Stimulated activated CD4-positive, alpha-beta T cell treated with anti-CD3 and anti-CD28 coated beads, Interleukin-15, amount 100 ng/mL, for 24 hours (primary cell): ENCODE measurements at regions not wholly inside any gene's neighbourhood (a gene's known extent, or its start where the extent isn't known, plus 50 kb on each side); places are given as distances from the start of the nearest gene placed in this dataset.

Source experiments
- DNase-seq: peaks from one replicate; pipeline ENCODE4 v3.0.0-alpha.2; 2020

DNA sequence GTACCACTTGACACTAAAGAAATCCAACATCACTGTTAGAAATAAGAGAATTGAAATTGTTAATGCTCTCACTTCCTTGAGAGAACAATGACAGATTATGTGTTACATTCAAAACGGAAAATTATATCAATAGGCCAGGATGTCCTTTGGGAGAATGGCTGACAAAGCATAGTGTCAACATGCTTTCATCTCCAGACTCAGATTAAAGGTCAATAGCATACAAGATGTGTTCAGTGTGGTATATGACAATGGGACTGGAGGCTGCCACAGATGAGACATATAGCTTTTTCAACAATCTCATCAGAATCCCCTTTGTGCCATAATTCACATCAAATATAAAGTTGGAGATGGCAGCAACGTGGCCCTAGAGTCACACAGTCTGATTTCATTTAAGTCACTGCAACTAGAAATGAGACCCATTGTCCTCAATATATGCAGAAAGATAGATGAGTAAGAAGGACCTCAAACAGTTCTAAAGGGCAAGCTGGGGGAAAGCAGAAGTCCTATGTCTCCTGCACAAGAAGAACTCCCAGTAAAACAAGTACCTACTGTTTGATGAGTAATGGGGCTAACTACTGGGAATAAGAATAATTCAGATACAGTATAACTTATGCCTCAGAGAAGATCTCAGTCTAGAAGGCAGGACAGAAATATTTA lies 327.9 kb downstream of the TTLL7 start:
- no peak for DNase-seq

DNA sequence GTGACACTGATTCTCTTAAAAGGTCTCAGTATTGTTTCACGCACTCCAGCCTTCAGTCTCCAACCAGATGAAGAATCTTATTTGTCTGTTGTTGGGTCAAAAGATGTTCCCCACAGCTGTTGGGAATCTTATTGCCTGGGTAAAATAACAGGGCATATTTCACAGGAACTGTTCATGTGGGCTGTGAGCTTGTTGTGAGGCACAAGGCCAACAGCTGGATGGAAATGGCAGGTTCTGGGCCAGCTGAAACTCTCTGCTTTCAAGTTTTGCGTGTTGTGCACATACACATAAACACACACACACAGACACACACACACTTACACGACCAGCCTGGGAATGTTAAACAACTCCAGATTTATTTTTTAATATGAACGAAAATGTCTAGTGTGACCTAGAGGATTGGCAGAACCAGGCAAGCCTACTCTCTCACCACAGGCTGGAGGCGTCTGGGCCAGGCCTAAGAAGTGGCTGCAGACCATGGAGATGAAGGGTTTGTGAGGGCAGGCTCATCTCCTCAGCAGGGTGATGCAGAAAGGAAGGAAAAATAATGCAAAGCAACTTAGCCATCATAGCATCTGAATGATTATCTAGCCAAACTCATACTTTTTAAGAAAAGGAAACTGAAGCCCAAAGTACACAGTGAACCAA lies 357.0 kb downstream of the TTLL7 start:
- DNase-seq, result no peak

DNA sequence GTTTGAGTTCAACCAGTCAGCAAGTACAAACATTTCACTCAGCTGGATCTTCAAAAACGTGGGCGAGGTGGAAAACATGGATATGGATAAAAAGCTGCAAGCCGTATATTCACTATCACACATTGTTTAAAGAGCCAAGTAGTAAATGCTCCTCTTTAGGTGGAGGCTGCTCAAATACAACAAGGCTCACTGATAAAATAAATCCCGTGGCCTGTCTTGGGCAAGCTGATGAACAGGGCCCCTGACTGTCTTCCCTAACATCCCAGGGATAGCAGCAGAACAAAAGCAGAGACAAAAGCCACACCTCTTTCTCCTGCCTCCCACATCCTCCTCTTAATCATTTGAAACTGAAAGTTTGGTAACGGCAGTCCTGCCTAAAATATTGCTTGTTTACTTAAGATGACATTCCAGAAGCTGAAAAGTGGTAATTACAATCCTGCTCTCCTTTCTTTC lies 357.7 kb downstream of the TTLL7 start:
- DNase-seq, result no peak

DNA sequence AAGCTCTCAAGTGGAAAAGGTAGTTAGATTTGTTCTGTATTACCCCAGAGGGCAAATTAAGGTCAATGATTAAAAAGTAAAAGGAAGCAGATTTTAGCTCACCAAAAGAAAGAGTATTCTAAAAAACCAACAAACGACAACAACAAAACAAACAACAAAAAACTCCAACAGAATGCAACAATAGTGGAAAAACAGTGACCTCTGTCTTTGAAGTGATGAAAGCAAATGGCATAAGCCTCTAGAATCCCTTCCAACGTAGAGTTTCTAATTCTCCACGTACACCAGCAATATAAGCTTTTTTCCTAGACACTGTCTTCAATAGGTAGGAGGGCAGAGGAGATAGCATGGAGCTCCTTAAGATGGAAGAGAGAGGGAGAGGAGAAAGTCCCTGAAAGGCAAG lies 359.1 kb downstream of the TTLL7 start:
- DNase-seq, result no peak

DNA sequence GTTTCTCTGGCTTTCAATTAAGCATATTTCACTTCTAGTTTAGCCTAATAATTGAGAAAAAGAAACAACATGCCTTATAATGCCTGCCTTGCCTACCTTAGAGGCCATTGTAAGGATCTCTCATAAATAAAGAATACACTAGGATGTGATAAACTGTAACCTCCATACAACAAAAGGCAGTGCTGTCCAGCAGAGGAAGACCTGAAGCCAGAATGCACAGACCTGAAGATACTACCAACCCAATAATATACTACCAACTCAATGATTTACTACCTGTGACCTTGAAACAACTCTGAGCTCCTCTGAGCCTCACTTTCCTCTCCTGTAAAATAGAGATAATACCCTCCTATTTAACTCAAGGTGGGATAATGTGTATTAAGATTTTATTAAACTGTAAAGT lies 361.3 kb downstream of the TTLL7 start:
- DNase-seq, result no peak

DNA sequence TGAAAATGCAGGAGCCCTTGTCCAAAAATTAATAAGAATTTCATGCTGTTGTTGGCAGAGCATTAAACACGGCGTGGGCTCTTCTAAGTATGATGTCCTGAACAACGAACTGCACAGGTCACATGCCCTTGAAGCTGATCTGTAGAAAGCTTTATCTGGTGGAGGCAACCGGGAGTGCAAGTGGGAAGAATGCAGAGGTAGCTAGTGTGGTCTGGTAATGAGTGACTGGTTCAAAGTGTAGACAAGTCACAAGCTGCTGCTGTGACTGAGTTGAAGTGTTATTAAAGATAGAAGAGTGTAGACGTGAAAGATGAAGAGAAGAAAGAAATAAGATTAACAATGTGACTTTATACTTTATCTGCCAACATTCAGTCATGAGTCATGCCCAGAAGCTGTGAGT lies 361.9 kb downstream of the TTLL7 start:
- no peak for DNase-seq

DNA sequence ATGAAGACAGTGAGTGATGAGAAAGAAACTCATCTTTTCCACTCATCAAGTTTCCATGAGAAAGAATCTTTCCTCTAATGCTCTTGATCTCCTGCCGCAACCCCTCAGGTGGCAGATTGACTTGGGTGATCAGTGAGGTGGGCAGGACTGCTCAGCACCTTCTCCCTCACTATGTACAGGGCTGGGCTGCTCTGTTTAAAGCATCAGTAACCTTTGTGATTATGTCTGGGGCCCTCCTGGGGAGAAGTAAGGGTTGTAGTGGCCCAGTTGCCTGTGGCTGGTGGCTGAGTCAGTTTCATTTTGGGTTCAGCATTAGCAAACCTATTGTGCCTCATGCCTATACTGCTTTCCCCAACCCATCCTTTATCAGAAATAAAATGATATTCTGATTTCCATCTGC lies 366.0 kb downstream of the TTLL7 start:
- DNase-seq, result peak; percentile 57

DNA sequence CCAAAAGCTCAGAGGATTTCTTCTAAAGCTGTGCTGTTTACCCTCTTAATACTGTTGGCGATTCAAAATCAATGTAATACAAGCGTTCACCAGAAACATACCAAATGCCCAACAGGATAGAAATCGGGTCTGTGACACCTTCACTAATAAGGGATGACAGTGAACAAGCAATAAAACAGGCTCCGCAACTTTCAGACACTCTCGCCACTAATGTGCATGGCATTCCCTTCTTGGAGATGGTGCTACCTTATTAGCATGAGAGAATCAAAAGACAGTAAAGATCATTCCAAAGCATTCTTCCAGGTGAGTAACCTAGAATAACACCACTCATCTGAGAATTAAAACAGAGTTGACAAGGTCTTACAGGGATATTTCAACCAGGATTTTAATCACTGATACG lies 367.1 kb downstream of the TTLL7 start:
- DNase-seq, result no peak

DNA sequence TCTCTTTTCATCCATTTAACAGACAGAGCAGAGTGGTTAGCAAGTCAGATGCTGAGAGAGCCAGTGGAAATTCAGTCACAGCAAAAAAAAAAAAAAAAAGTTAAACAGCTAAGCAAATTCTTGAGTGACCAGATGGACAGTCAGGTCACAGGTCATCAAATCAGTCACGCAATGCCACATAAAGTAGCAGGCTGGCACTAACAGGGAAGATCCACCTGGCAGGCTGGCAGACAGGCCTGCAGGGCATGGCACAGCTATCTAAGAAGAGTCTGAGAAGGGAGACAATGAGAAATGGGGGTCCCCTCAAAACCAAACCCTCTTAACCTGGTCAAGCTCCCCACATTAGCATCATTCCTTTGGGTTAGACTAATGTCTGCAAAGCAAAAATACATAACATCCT lies 371.9 kb downstream of the TTLL7 start:
- DNase-seq, result no peak

DNA sequence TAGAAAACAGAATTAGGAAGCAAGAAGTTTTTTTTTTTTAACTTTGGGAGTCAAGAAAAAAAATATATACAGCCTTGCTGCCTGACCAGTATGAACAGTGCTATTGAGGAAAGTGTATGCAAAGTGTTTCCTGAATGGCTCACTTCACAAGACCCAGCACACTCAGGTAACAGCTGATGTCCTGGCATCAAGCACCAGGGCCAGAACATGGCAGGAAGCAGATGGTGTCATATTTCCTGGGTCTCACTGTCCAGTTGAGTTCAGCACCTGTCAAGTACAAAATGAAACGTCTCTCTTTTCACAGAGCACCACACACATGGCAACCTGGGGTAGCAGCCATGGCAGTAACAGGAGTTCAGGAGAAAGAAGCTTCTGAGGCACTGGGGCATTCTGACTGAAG lies 372.3 kb downstream of the TTLL7 start:
- DNase-seq, result no peak

DNA sequence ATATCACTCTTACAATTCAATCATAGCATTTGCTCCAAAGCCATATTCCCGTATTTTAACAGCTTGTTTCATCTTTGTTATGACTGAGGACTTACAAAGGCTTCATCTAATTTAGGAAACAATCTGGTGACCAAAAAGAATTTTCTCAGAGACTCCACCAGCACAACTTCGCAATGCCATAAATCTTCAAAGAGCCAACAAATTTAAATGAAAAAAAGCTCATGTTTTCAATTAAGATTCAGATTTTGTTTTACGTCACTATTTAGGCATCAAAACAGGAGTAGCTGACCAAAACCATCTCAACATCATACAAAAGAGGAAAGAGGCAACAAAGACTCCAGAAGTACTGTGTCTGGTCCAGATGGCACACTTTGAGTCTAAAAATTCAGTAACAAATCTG lies 373.3 kb downstream of the TTLL7 start:
- DNase-seq, result no peak

DNA sequence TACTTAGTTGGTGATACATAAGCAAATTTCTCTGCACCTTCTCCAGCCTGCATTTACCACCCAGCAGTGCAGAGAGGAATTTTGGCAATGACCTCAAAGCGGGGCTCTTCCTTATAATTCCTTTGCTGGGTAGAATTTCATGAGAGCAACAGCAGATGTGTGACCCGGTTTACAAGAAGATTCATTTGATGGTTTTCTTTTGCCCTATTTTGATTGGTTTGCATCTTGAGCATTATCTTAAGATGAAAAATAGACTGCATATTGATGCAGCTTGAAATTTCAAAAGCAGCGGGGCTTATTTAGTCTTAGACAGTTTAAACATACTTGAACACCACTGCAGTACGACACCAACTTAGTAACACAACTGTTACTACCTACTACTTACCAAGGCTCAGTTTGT lies 378.9 kb downstream of the TTLL7 start:
- no peak for DNase-seq

DNA sequence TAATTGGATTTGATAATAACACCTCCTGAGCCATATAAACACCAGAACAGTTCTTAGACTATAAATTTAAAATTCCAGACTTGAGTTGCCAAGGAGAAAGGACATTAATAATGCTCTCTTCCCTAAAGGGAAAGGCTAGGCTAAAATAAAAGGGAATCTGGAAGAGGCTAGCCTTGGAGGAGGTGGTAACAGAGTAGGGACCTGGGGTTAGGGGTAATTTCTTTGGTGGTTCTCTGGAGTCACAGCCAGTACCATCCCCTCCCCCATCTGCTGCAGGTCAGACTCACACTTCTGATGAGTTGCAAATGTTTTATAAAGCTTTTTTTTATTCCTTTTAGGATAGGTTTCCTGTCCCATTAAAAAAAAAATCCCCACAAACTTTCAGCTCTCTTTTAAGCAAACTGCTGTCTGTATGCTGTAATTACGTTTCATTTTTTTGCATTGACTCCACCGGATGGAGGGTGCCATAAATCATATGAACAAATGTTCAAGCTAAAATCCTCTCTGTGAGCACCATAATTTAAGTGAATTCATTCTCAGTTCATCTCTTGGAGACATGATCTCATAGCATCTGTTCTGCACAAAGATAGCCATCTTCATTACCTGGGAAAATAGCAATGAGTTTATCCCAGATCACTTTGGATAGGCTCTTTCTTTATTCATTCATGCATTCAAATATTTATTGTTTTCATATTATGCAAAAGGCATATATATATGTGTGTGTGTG lies 379.6 kb downstream of the TTLL7 start:
- no peak for DNase-seq

DNA sequence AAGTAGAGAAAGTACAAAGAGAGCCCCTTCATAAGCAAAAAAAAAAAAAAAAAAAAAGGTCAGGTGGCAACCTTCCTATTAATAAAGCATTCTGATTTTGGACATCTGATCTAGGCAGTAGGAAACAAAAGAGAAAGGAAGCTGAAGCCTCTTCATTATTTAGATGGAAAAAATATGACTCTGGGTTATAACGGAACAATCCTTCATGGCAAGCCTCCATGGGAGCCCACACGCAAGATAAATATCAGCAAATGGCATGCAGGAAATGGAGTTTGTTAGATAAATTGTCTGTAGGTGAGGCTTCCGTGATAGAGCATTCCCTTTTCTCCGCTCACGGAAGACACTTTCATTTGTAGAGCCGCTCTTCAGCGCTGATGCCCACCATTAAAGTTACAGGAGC lies 381.0 kb downstream of the TTLL7 start:
- no peak for DNase-seq

DNA sequence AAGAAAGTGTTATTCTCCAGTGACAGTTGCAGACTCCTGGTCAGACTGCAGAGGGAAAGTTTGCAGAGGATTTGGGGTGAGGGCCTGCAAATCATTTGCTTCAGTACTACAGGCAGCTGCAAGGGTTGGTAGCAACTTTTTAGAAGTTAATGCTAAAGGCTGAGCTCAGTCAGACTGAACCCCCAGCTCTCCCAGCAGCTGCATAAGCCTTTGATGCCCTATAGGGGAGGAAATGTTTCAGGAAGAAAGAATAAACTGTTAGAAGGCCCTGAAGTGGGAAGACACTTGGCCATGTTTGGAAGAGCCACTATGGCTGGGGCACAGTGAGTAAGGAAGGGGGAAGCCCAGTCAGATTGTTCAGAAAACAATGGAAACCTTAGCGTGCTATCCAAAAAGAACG lies 383.6 kb downstream of the TTLL7 start:
- DNase-seq, result no peak

DNA sequence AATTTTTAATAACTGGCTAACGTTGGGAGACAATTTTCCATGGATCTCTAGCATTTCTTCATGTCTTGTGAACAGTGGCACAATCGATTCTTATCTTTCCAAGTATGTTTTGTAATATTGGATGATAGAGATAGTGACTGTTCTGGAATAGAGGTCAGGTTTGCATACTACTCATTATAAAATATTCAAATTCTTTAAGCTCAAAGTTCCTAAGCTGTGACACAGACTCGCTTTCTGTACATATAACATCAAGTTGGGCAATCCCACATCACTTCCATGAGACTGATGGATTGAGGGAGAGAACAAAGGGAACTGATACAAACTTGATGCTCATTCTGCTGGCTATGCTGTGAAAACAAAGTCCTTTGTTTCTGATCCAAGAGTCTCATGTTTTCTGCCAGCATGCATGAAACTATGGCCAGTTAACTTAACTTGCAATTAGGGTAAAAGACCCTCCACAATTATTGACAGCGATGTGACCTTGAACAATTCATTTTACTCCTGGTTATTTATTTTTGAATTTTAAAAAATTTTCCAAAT lies 392.4 kb downstream of the TTLL7 start:
- DNase-seq, result no peak

DNA sequence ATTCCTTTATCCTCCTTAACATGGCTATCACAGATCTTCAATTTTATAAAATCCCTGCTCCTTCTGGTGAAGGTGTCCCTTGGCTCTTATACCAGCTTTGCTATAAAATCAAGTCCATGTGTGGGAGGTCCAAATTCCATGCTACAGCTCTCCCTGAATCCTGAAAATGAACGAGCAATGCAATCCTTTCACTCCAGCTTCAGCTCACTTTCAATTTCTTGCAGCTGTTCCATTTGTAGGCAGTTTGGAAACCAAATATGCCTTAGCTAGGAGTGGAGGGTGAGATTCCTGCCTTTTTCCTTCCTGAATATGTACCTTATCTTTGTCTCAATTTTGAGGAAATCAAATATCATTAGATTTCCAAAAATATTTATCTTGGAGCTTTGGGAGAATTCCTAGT lies 402.6 kb downstream of the TTLL7 start:
- DNase-seq, result no peak

DNA sequence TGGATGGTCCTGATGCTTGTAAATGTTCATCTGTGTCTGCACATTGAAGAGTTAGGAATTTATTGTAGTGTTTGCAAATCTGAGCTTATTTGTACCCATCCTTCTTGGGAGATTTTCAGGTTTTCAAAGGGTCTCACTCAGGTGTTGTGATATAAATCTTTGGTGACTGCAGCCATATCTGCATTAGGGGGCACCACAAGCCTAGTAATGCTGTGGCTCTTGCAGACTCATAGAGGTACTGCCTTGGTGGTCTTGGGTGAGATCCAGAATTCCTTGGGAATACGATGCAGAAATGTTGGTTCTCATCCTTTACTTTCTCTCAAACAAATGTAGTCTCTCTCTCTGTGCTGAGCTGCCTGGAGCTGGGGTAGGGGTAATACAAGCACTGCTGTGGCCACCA lies 405.9 kb downstream of the TTLL7 start:
- DNase-seq, result no peak

DNA sequence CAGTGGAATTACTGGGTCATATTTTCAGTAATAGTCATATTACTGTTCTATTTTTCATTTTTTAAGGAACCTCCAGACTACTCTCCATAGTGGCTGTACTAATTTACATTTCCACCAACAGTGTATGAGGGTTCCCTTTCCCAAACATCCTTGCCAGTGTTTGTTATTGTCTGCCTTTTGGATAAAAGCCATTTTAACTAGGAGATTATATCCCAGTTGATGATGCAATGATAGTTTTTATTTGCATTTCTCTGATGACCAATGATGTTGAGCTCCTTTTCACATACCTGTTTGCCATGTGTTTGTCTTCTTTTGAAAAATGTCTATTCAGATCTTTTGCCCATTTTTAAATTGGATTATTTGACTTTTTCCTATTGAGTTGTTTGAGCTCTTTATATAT lies 410.8 kb downstream of the TTLL7 start:
- DNase-seq, result no peak

DNA sequence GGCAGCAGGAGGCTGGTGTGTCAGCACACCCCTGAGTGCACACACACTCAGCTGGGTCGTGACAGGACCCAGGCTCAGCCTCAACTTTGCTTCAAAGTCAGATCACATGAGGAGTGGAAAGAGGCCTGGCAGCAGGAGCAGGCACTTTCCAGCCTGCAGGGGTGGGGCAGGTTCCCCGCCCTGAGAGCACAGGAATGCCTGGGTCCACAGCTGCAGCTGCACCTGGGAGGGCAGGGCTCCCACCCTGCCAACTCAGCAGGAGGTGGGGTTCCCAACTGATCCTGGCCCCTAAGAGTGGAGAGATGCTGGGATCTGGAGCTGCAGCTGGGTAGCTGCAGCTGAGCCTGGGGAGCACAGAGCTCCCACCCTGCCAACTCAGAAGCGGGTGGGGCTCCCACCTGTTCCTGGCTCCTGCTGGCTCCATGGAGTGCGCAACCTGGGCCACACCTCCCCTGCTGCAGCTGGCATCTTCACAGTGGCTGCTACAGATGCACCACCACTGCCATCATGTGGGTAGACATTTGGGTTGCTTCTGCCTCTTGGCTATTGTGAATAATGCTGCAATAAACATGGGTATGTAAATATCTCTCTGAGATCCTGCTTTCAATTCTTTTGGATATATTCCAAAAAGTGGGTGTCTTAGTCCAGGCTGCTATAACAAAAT lies 415.4 kb downstream of the TTLL7 start:
- peak; percentile 25 for DNase-seq

DNA sequence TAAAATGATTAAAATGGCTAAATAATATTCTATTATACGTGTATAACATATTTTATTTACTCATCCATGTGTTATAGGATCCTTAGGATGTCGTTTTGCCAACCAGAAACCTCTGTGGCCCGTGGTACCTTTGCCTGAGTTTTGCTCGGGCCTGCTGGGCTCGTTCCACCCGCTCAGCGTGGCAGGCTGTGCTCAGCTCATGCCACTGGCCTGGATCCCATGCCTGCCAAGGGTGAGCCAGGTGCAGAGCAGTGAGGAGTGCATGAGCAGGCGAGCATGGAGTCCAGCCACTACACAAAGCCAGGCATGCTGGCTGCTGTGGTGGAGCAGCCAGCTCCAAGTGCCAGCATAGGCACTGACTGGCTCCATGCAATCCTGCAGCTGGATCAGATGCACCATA lies 417.2 kb downstream of the TTLL7 start:
- DNase-seq, result no peak

DNA sequence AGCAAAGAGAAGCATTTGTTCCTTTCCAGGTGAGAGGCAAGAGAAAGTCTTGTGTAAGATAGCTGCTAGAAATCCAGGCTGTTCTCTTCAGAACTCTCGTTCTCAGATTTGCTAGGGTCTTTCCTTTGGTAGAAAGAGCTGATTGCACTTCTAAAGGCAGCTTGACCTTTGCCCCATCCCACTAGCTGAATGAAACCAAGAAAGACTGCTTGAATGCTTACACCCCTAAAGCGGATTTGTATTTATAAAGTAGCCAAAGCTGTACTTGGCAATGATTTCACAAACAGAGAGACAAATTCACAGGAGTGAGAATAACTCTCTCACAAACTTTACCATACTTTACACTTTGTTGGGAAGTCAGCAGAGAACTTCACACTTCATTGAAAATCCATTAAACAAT lies 424.1 kb downstream of the TTLL7 start:
- no peak for DNase-seq

DNA sequence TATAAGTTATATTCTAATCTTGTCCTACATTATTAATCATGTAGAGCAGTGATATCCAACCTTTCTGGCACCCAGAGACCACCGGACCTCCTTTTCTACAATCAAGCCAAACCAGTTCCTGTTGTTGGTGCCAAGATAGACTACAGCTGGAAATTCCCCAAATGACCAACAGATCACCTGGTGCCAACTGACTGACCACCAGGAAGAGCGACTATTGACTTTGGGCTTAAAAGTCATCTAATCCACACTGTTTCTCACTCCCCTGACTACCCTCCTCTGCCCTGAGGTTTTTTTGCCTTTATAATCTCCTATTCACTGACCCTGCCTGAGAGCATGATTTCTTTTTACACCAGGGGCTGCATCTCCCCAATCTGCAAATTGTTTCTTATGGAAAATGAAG lies 425.2 kb downstream of the TTLL7 start:
- DNase-seq, result no peak

DNA sequence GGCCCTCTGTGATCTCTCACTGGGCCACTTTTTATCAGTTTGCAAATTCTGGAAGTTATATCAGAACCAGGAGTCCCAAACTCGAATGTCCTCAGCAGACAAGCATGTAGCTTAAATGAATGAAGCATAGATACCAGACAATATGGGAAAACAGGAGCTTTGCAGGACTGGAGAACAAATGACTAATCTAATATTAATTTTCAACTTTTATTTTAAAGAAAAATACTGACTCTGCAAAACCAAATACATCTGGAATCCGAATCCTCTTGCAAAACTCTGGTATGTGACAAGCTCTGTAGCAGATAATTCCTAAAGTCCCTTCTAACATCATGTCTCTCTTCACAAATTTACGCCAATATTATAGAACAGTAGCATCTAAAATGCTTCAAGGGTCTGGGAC lies 427.4 kb downstream of the TTLL7 start:
- DNase-seq, result no peak
